Dendritic cell treated with granulocyte-macrophage colony-stimulating factor and Interleukin-4, amounts not matched to agents 40 ng/mL and 50 ng/mL, for 4 days (primary cell): ENCODE measurements at regions not wholly inside any gene's neighbourhood (a gene's known extent, or its start where the extent isn't known, plus 50 kb on each side); places are given as distances from the start of the nearest gene placed in this dataset.

Source experiments
- H3K27ac Mint-ChIP-seq: one replicate; pipeline ENCODE4 v1.8.0; 2022; ENCODE audit warnings: mild to moderate bottlenecking, mixed read lengths
- H3K27me3 Mint-ChIP-seq: one replicate; pipeline ENCODE4 v1.8.0; 2022; ENCODE audit warnings: mild to moderate bottlenecking, mixed read lengths
- H3K36me3 Mint-ChIP-seq: one replicate; pipeline ENCODE4 v1.8.0; 2022; ENCODE audit warnings: low read depth, mixed read lengths
- H3K4me1 Mint-ChIP-seq: one replicate; pipeline ENCODE4 v1.8.0; 2022; ENCODE audit warnings: low read depth, mixed read lengths
- H3K4me3 Mint-ChIP-seq: one replicate; pipeline ENCODE4 v1.8.0; 2022; ENCODE audit warnings: mild to moderate bottlenecking, moderate library complexity, mixed read lengths
- H3K9me3 Mint-ChIP-seq: one replicate; pipeline ENCODE4 v1.8.0; 2022; ENCODE audit warnings: mixed read lengths
- intact Hi-C: fragments of 100-400 bp; cut with micrococcal nuclease; formaldehyde crosslinking; loops from one replicate; pipeline ENCODE4 v1.15.0; 2022

DNA sequence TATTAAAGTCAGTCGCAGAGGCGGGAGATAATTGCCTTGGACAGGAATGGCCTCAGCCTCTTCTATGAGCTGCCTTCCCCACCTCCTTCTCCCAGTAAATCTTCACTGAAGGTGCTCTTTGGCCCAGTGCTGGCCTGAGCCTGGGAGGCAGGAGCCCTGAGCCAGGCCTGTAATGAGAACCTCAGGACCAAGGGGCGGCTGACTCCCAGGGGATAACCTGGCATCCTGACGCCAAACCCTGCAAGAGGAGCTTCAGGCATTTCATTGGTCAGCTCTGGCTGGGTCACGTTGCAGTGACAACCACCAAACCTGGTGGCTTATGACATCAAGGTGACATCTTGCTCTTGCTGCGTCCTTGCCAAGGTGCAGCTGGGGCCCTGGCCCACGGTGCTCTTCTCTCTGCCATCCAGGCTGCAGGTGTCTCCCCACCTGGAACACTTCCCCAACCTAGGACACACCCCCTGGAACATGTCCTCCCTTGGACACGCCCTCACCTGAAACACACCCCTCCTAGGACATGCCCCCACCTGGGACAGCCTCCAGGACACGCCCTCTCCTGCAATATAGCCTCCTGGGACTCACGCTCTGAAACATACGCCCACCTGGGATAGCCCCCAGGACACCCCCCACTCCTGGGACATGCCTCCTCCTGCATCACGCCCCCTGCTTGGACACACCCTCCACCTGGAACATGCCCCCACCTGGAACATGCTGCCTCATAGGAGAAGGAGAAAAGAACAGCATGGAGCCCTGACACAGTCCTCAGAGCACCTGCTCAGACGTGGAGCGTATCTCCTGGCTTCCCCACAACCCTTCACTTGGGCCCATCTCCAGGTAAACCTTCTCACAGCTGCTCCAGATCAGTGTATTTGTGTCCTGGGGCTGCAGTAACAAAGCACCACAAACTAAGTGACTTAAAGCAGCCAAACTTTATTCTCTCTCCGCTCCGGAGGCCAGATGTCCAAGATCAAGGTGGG lies 333.6 kb downstream of the NPHP4 start:
- Mint-ChIP-seq H3K4me1 (no peaks in the 10 kb centered on the region), H3K27me3 (peaks cover 3% of the 10 kb centered on the region), H3K4me3 (no peak overlapping the region), H3K9me3 (peaks cover 9% of the 10 kb centered on the region), H3K36me3 (no peaks in the 10 kb centered on the region), H3K27ac (no peak overlapping the region)
- intact Hi-C loops = no loop called here

GRCh38 chr1:5651964-5652821 lies 340.0 kb downstream of the NPHP4 start:
- H3K27ac Mint-ChIP-seq = no peak overlapping the region
- no peaks in the 10 kb centered on the region for H3K36me3 Mint-ChIP-seq
- intact Hi-C loops = no loop called here
- no peaks in the 10 kb centered on the region for H3K4me1 Mint-ChIP-seq
- peaks cover 13% of the 10 kb centered on the region for H3K27me3 Mint-ChIP-seq
- no peak overlapping the region for H3K4me3 Mint-ChIP-seq
- peaks cover 9% of the 10 kb centered on the region for H3K9me3 Mint-ChIP-seq

DNA sequence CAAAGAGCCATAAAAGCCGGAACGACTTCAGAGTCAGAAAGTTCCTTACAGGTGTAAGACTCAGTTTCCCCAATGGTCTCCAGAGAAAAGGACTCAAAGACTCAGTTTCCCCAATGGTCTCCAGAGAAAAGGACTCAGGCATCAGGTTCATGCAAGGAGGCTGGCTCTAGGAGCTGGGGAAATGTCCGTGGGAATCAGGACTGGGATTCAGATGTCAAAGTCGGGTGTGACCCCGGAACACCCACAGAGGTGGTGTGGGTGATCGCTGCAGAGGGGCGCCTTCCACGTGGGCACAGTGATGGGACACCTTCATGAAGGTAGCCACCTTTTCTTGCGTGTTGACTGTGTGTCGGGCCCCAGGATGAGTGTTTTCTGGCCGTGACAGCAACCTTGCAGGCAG lies 340.8 kb downstream of the NPHP4 start:
- peaks cover 13% of the 10 kb centered on the region for H3K27me3 Mint-ChIP-seq
- no peaks in the 10 kb centered on the region for H3K36me3 Mint-ChIP-seq
- no peaks in the 10 kb centered on the region for H3K4me1 Mint-ChIP-seq
- no peak overlapping the region for H3K27ac Mint-ChIP-seq
- H3K4me3 Mint-ChIP-seq = no peak overlapping the region
- H3K9me3 Mint-ChIP-seq = peaks cover 16% of the 10 kb centered on the region
- intact Hi-C loops = no loop called here

DNA sequence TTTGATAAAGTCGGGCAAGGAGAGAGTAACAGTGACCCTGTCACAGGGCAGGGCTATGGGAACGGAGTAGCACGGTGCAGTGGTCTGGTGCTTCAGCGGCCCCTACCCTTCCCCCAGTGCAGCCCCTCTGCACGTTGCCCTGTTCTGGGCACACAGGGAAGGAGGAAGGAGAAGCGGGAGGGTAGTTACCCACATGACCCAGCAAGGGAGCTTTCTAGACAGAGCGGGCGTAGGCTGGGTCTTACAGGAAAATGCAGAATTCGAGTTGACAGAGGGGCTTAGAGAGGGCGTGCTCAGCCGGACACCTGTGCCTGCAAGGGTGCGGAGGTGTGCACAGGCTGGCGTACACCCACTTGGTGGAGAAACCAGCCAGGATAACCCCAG lies 341.2 kb downstream of the NPHP4 start:
- H3K4me1 Mint-ChIP-seq = no peaks in the 10 kb centered on the region
- peaks cover 20% of the 10 kb centered on the region for H3K9me3 Mint-ChIP-seq
- intact Hi-C loops = no loop called here
- no peaks in the 10 kb centered on the region for H3K36me3 Mint-ChIP-seq
- peaks cover 13% of the 10 kb centered on the region for H3K27me3 Mint-ChIP-seq
- no peak overlapping the region for H3K4me3 Mint-ChIP-seq
- H3K27ac Mint-ChIP-seq = no peak overlapping the region

DNA sequence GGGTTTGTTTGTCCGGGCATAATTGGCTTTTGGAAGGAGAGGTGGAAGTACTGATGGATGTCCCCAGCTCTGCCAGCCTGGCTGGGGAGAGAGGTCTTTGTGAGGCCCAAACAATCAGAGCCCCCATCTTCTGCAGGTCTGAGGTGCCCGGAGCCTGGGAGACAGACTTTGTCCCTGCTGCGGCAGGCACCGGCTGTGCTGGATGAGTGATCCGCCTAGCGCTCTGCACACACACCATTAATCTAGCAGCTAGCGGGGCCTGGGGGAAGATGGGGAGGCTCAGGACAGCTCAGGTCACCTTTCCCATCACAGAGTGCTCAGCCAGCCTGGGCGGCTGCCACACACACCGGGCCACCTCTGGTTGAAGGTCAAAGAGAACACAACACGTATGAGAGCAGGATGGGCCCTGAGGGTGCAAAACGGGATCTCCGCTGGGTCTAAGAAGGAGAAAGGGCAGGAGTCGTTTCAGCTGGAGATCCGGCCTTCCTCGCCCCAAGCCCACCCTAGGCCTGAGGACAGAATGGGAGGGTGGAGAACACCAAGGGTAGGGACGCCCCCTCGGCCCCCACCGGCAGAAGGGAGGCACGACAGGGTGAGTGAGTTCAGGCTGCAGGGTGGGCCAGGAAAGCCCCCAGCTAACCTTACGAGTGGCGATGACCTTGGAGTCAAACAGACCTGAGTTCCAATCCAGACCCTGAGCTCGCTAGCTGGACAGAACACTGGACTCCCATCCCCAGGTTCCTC lies 341.8 kb downstream of the NPHP4 start:
- Mint-ChIP-seq H3K4me1 (no peaks in the 10 kb centered on the region), H3K27me3 (peaks cover 13% of the 10 kb centered on the region), H3K9me3 (peaks cover 20% of the 10 kb centered on the region), H3K27ac (no peak overlapping the region), H3K36me3 (no peaks in the 10 kb centered on the region), H3K4me3 (no peak overlapping the region)
- intact Hi-C loops = no loop called here

GRCh38 chr1:5649795-5650194 lies 342.4 kb downstream of the NPHP4 start:
- Mint-ChIP-seq H3K27ac (no peak overlapping the region), H3K9me3 (peaks cover 21% of the 10 kb centered on the region), H3K4me3 (no peak overlapping the region), H3K4me1 (no peaks in the 10 kb centered on the region), H3K36me3 (no peaks in the 10 kb centered on the region), H3K27me3 (peaks cover 13% of the 10 kb centered on the region)
- intact Hi-C loops = no loop called here

GRCh38 chr1:5649166-5649551 lies 343.1 kb downstream of the NPHP4 start:
- Mint-ChIP-seq H3K36me3 (no peaks in the 10 kb centered on the region), H3K9me3 (peaks cover 21% of the 10 kb centered on the region), H3K4me3 (no peak overlapping the region), H3K27ac (no peak overlapping the region), H3K4me1 (no peaks in the 10 kb centered on the region), H3K27me3 (peaks cover 15% of the 10 kb centered on the region)
- intact Hi-C loops = no loop called here

- intact Hi-C loops = no loop called here
- Mint-ChIP-seq H3K36me3 (no peaks in the 10 kb centered on the region), H3K9me3 (peaks cover 21% of the 10 kb centered on the region), H3K4me3 (no peak overlapping the region), H3K27ac (no peak overlapping the region), H3K4me1 (no peaks in the 10 kb centered on the region), H3K27me3 (peaks cover 14% of the 10 kb centered on the region)
Observed at GRCh38 chr1:5648410-5649165, 343.6 kb downstream of the NPHP4 start.

- Mint-ChIP-seq H3K27me3 (peaks cover 8% of the 10 kb centered on the region), H3K36me3 (no peaks in the 10 kb centered on the region), H3K27ac (no peak overlapping the region), H3K4me1 (no peaks in the 10 kb centered on the region), H3K4me3 (no peak overlapping the region), H3K9me3 (peaks cover 21% of the 10 kb centered on the region)
- intact Hi-C loops = no loop called here
Observed at GRCh38 chr1:5647234-5647633, 345.0 kb downstream of the NPHP4 start.

GRCh38 chr1:5646486-5647149 lies 345.6 kb downstream of the NPHP4 start:
- Mint-ChIP-seq H3K27ac (no peak overlapping the region), H3K4me1 (no peaks in the 10 kb centered on the region), H3K4me3 (no peak overlapping the region), H3K27me3 (peaks cover 7% of the 10 kb centered on the region), H3K9me3 (peaks cover 21% of the 10 kb centered on the region), H3K36me3 (no peaks in the 10 kb centered on the region)
- intact Hi-C loops = no loop called here

GRCh38 chr1:5645929-5646328 lies 346.3 kb downstream of the NPHP4 start:
- peaks cover 21% of the 10 kb centered on the region for H3K9me3 Mint-ChIP-seq
- intact Hi-C loops = no loop called here
- H3K36me3 Mint-ChIP-seq = no peaks in the 10 kb centered on the region
- no peaks in the 10 kb centered on the region for H3K4me1 Mint-ChIP-seq
- H3K4me3 Mint-ChIP-seq = no peak overlapping the region
- no peak overlapping the region for H3K27ac Mint-ChIP-seq
- H3K27me3 Mint-ChIP-seq = peaks cover 7% of the 10 kb centered on the region

DNA sequence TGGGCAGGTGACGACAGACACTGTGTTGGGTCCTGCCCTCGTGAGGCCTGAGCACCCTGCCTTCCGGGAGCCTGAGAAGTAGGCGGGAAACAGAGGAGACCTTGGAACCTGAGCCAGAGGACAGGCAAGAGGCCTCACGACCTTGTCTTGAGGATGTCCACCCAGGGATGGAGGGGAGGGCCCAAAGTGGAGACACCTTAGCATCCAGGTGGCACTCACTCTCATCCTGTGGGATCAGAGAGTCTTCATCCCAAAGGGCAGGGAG lies 347.2 kb downstream of the NPHP4 start:
- H3K27ac Mint-ChIP-seq = no peak overlapping the region
- no peaks in the 10 kb centered on the region for H3K4me1 Mint-ChIP-seq
- intact Hi-C loops = no loop called here
- peaks cover 21% of the 10 kb centered on the region for H3K9me3 Mint-ChIP-seq
- H3K36me3 Mint-ChIP-seq = no peaks in the 10 kb centered on the region
- H3K4me3 Mint-ChIP-seq = no peak overlapping the region
- peaks cover 8% of the 10 kb centered on the region for H3K27me3 Mint-ChIP-seq
